Osteocyte (in vitro differentiated cells): ENCODE measurements at regions not wholly inside any gene's neighbourhood (a gene's known extent, or its start where the extent isn't known, plus 50 kb on each side); places are given as distances from the start of the nearest gene placed in this dataset.
"Not testable (repeated sequence)": the region's sequence is repeated elsewhere in the genome, so short reads cannot be mapped to it uniquely, and the experiment has no call there.

Experiments
- DNase-seq: peaks from one replicate; pipeline ENCODE4 v3.0.0; 2021; ENCODE audit warnings: mixed read lengths; ENCODE audit not compliant: unreplicated experiment; ENCODE audit errors: extremely low spot score
- H3K27ac Mint-ChIP-seq: one replicate; pipeline ENCODE4 v1.8.0; 2021; ENCODE audit warnings: mild to moderate bottlenecking, mixed read lengths; ENCODE audit not compliant: unreplicated experiment
- H3K27me3 Mint-ChIP-seq: one replicate; pipeline ENCODE4 v1.8.0; 2021; ENCODE audit warnings: mixed read lengths; ENCODE audit not compliant: unreplicated experiment
- H3K36me3 Mint-ChIP-seq: one replicate; pipeline ENCODE4 v1.8.0; 2021; ENCODE audit warnings: mixed read lengths; ENCODE audit not compliant: unreplicated experiment
- H3K4me1 Mint-ChIP-seq: one replicate; pipeline ENCODE4 v1.8.0; 2021; ENCODE audit warnings: mixed read lengths; ENCODE audit not compliant: unreplicated experiment
- H3K4me3 Mint-ChIP-seq: one replicate; pipeline ENCODE4 v1.8.0; 2021; ENCODE audit warnings: mild to moderate bottlenecking, moderate library complexity, mixed read lengths; ENCODE audit not compliant: unreplicated experiment
- H3K9me3 Mint-ChIP-seq: one replicate; pipeline ENCODE4 v1.8.0; 2021; ENCODE audit warnings: mixed read lengths; ENCODE audit not compliant: unreplicated experiment
- CTCF ChIP-seq: fragments of 200-600 bp; sonication (generic); IDR thresholded peaks from 2 replicates; pipeline ENCODE4 v1.5.0; 2021; ENCODE audit warnings: antibody characterized with exemption, mild to moderate bottlenecking, moderate library complexity

DNA sequence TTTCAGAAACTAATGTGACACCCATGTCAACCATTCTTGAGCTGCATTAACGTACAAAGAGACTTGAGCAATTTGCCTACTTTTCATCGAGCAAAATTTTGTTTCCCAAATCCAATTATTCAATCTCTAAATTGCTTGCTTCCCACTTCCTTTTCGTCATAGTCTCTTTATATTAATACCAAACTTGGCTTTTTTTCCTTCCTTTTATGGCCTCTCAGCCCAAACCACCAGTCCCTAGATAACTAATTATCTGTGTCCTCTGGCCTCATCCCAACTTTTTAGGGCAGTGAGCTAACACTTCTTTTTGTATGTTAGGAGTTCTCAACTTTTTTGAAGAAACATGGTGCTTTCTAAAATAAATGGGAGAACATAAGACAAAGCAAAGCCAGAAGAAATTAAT, 155.5 kb upstream of the S1PR3 start:
- no peak overlapping the region for H3K27ac Mint-ChIP-seq
- TF ChIP-seq CTCF, result no peak
- H3K4me1 Mint-ChIP-seq, result peaks cover 27% of the 10 kb centered on the region
- H3K27me3 Mint-ChIP-seq, result peaks cover 2% of the 10 kb centered on the region
- H3K4me3 Mint-ChIP-seq, result no peak overlapping the region
- no peaks in the 10 kb centered on the region for H3K9me3 Mint-ChIP-seq
- no peaks in the 10 kb centered on the region for H3K36me3 Mint-ChIP-seq
- no peak for DNase-seq

DNA sequence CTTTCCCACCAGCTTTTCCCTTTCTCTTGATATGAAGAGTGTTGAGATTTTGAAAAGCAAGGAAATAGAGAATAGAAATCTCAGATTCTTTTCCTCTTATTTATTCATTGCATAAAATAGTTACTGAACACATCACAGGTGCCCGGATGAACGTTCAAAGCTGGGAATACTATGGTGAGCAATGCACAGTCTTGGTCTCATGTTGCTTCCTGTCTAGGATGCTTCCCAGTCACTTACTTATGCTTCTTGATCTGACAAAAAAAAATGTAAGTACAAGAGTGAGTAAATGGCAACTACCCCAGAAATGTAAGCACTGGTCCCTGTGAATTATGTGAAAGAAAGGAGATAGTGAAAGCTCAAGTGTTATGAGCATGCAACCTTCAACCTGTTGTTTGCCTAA, 153.5 kb upstream of the S1PR3 start:
- Mint-ChIP-seq H3K36me3 (no peaks in the 10 kb centered on the region), H3K4me3 (no peak overlapping the region), H3K27me3 (peaks cover 2% of the 10 kb centered on the region), H3K4me1 (peaks cover 20% of the 10 kb centered on the region), H3K9me3 (no peaks in the 10 kb centered on the region), H3K27ac (no peak overlapping the region)
- no peak for TF ChIP-seq CTCF
- DNase-seq, result no peak

DNA sequence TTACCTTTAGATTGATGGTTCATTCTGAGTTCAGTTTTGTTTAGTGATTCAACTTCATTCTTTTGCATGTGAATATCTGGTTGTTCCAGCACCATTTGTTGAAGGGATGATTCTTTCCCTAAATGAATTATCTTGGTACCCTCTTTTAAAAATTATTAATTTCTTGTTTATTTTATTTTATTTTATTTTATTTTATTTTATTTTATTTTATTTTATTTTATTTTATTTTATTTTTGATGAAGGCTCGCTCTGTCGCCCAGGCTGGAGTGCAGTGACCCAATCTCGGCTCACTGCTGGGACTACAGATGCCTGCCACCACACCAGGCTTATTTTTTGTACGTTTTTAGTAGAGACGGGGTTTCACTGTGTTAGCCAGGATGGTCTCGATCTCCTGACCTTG, 141.4 kb upstream of the S1PR3 start:
- not testable (repeated sequence) for DNase-seq, H3K36me3 Mint-ChIP-seq, H3K27ac Mint-ChIP-seq, H3K27me3 Mint-ChIP-seq, H3K4me3 Mint-ChIP-seq, H3K9me3 Mint-ChIP-seq
- peaks cover 19% of the 10 kb centered on the region for H3K4me1 Mint-ChIP-seq

GRCh38 chr9:88852794-88853193, 138.5 kb upstream of the S1PR3 start:
- peaks cover 19% of the 10 kb centered on the region for H3K4me1 Mint-ChIP-seq
- no peak for TF ChIP-seq CTCF
- H3K9me3 Mint-ChIP-seq, result peaks cover 24% of the 10 kb centered on the region
- DNase-seq, result peak; percentile 88
- no peaks in the 10 kb centered on the region for H3K27me3 Mint-ChIP-seq
- H3K27ac Mint-ChIP-seq, result peak overlapping the region; percentile 86
- no peak overlapping the region for H3K4me3 Mint-ChIP-seq
- H3K36me3 Mint-ChIP-seq, result peaks cover 10% of the 10 kb centered on the region

DNA sequence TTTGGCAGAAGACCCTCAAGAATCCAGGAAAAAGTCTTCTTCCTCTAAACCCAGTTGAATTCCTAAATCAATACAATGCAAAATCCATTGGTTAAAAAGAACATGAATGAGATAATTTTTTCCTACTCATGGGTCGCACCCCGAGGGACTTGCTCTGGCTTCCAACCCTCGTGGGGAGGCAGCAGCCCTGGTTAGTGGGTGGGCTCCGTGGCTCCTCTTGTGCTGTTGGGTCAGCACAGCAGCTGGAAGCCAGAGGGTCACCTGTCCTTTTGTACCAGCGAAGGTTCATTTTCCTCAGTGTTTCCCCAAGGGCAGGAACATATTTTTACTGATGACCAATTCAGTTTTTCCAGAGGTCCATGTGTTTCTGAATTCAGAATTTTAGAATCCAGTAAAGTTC, 120.6 kb upstream of the S1PR3 start:
- peaks cover 15% of the 10 kb centered on the region for H3K27me3 Mint-ChIP-seq
- H3K4me1 Mint-ChIP-seq, result peaks cover 23% of the 10 kb centered on the region
- no peak overlapping the region for H3K27ac Mint-ChIP-seq
- H3K4me3 Mint-ChIP-seq, result no peak overlapping the region
- TF ChIP-seq CTCF, result no peak
- peaks cover 13% of the 10 kb centered on the region for H3K9me3 Mint-ChIP-seq
- no peak for DNase-seq
- no peaks in the 10 kb centered on the region for H3K36me3 Mint-ChIP-seq

DNA sequence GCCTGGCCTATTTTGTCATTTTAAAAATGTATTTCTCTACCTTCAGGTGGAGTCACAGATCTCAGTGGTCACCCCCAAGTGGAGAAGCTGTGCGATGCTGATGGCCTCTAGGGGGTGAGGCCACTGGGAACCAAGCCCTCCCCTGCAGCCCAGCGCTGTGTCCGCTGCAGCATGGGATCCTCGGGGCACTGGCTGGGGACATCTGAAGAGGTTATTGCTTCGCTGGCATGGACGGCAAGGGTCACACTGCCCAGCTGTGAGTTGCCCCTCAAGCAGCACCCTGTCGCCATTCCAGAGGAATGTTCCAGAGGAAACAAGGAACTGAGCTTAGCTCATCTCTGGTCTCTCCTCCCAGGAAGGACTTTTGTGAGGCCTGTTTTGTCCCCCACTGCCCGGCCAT, 119.6 kb upstream of the S1PR3 start:
- Mint-ChIP-seq H3K4me1 (peaks cover 23% of the 10 kb centered on the region), H3K27me3 (peaks cover 13% of the 10 kb centered on the region), H3K36me3 (no peaks in the 10 kb centered on the region), H3K9me3 (peaks cover 12% of the 10 kb centered on the region), H3K27ac (no peak overlapping the region), H3K4me3 (no peak overlapping the region)
- no peak for TF ChIP-seq CTCF
- no peak for DNase-seq
